NCI-H345 treated with DMSO at 0.1 percent for 48 hours (cell line): ENCODE measurements at regions not wholly inside any gene's neighbourhood (a gene's known extent, or its start where the extent isn't known, plus 50 kb on each side); places are given as distances from the start of the nearest gene placed in this dataset.
A peak's percentile ranks its signal among the peaks of the same experiment; 100 is the strongest.

ENCODE experiments used
- DNase-seq: peaks from one replicate; lab custom pipeline; 2025; ENCODE audit not compliant: unreplicated experiment; lab: John Stamatoyannopoulos, UW

- DNase-seq, result peak; percentile 3
These were observed 619.2 kb upstream of the SGCG start for GRCh38 chr13:22561581-22561980.

GRCh38 chr13:22562116-22562515 is 618.7 kb upstream of the SGCG start:
- DNase-seq, result no peak

- no peak for DNase-seq
These were observed 617.5 kb upstream of the SGCG start for GRCh38 chr13:22563272-22563671.

GRCh38 chr13:22569811-22570210 is 611.0 kb upstream of the SGCG start:
- no peak for DNase-seq

- no peak for DNase-seq
These were observed 590.9 kb upstream of the SGCG start for GRCh38 chr13:22589880-22590279.

DNA sequence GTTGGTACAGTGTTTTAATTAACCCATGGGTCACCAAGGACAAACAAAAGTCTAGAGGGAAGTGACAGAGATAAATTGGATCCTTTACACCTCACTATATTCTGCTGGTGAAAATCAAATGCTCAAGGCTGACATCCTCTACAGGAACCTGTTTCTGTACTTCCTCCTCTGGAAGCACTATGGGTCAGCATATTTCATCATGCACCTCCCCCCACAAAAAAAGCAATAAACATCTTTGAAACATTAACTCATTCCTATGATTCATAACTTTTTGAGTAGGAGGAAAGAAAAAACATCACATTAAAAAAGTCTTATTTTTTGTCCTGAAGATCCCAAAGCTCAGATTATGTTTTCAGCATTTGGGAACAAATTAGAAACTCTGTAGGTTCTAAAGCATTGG is 588.3 kb upstream of the SGCG start:
- no peak for DNase-seq

DNA sequence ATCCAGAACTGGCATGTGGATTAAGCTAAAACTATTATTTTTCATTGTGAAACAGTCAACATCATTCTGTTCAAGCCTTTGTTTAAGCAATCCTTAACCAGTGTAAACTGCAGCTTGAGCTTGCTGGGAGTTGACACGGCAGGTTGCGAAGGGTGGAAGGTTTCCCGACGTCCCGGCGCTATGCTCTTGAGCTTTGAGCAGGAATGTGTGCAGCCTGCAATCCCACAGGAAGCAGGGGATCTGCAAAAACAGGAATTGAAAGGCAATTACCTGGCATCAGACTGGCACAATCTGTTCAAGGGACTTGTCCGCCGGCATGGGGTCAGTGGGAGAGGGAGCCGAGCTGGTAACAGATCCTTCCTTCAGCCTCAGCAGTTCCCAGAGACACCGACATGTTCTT is 586.7 kb upstream of the SGCG start:
- DNase-seq, result peak; percentile 81

- DNase-seq, result no peak
These were observed 584.5 kb upstream of the SGCG start for GRCh38 chr13:22596171-22596863.

- DNase-seq, result no peak
These were observed 581.6 kb upstream of the SGCG start for GRCh38 chr13:22599156-22599555.

DNA sequence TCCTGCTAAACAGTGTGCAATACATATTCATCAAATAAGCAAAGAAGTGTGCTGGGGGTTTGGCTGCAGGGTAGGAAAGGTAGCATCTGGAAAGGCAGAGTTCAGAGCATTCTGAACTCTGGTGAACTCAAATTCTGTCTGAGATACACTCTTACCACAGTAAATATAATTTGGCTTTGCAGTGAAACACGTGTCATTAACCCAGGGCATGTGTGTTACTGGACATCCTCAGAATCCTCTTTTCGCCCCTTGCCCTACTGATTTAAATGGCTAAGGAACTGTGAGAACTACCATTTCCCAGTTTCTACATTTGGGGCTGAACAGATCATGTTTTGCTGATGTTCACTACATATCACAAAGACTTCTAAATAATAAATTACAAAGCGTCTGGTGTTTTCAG is 562.8 kb upstream of the SGCG start:
- DNase-seq, result no peak

- no peak for DNase-seq
These were observed 555.1 kb upstream of the SGCG start for GRCh38 chr13:22625691-22626090.

DNA sequence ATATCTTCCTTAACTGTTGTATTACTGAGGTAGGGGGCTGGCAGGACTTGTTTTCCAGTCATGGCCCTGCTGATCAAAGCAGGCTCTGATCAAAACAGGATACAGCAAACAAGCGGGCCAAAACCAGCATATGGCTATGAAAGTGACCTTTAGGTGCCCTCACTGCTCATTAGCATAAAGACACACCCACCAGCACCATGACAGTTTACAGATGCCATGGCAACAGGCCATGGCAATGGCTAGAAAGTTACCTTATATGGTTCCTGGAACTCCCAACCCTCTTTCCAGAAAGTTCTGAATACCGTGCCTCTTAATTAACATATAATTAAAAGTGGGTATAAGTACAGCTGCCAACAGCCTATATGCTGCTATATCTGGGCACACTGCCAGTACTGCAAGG is 551.4 kb upstream of the SGCG start:
- DNase-seq, result no peak

DNA sequence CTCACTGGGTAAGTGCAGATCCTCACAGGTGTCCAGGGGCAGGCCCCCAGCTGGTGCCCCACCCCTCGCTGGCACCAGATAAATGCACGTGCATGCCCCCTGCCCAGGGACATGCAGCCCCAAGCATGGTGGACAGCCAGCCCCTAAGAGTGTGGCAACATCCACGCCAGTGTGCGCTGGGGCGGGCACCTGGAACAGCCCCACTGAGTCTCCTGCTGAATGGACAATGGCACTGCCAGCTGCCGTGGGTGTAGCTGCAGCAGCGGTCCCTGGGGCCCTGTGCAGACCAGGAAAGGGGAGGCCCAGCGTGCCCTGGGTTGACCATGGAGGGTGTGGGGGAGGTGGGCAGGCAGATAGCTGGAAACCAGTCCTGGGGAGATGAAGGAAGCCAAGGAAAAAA is 538.7 kb upstream of the SGCG start:
- DNase-seq, result no peak

- no peak for DNase-seq
These were observed 535.8 kb upstream of the SGCG start for GRCh38 chr13:22644941-22645340.

DNA sequence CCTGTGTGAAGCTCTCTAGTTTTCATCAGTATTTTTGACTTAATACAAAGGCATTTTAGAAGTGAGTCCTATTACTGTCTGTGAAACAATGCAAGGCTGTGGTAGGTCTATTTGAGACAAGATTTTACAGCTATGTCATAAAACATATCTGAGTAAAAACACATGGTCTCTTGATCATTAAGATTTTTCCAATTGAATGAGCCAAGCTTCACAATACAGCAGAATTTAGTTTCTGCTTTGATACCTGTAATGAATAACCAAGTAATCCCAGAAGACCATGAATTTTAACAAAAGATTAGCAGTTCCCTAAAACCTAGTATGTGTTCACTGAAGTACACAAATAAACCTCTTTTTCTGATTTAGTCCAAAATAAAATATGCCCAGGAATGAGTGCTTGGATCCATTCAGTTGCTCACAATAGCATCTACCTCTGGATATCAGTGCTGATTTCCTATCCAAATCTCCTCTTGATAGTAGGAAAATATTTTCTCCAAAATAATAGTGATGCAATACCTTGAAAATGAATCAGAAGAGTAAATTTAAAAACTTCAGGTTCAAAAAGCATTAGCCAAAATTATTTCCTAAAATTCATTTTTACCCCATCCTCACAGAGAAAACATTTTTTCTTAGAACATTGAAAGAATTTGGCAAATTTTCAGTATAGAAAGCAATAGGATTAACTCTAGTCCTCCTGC is 533.5 kb upstream of the SGCG start:
- no peak for DNase-seq

GRCh38 chr13:22648320-22648801 is 532.4 kb upstream of the SGCG start:
- DNase-seq, result no peak

- no peak for DNase-seq
These were observed 528.0 kb upstream of the SGCG start for GRCh38 chr13:22652796-22653195.

- no peak for DNase-seq
These were observed 526.9 kb upstream of the SGCG start for GRCh38 chr13:22653866-22654265.

DNA sequence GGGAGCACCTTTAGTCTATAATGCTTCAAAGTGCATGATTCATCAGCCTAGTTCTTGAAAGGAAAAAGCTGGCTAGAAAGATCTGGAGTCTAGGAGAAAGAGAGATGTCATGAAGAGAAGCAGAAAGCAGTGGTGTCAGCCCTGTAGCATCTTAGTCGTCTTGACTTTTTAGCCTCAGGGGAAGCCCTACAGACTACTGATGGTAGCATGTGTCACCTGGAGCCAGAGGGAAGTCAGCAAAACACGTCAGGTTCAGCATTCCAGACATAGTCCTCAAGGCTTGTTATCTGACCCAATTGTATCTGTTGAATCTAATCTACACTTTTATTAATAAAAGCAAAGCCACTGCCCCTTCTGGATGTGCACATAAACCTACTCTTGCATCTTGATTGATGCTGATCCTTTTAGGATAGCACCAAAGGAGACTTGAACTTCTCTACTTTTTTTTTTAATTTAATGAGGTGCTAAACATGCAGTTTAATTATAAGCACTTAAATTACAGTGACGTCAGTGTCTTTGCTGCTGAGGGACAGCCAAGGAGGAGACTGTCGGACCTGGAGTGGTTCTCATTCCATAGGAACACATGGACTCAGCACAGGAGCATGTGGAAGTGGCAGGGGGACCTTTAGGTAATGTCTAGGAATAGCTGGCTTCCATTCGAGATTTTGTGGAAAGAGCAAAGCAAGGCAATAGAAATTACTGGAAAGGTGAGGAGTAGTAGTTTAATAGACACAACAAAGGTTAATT is 525.5 kb upstream of the SGCG start:
- DNase-seq, result no peak

DNA sequence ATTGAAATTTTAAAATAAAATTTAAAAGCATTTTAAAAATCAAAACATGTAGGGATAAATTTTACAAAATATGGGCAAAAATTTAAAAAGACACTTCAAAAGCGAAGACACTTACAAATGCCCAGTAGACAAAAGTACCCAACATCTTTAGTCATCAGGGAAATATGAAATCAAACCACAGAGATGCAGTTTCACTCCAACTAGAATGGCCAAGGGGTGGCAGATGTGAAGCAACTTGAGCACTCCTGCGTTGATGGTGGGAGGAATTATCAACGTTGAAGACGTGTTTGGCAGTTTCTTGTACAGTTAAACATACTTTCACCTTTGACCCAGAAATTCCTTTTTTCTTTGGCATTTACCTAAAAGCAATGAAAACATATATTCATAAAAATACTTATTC is 518.0 kb upstream of the SGCG start:
- no peak for DNase-seq

DNA sequence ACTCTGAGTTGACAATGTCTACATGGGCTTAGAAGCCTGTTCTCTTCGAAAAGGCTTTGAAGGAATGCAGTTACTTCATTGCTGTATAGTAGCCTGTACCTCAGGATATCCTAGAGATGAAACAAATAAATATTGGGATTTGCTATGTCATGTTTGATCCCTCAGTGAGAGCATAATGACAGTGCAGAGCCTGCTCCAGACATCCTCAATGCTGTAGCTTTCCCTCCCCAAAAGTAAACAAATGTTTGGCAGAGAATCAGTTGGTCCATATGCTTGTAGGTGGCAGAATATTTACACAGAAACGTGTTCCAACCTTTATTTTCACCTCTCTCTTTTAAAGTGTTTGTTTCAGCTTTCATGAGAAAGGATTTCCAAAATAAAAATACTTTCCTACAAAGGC is 515.3 kb upstream of the SGCG start:
- peak; percentile 77 for DNase-seq

GRCh38 chr13:22690756-22691155 is 490.0 kb upstream of the SGCG start:
- no peak for DNase-seq
